Frontal cortex (tissue), 3 donors: ENCODE measurements at regions not wholly inside any gene's neighbourhood (a gene's known extent, or its start where the extent isn't known, plus 50 kb on each side); places are given as distances from the start of the nearest gene placed in this dataset.
A peak's percentile ranks its signal among the peaks of the same experiment; 100 is the strongest.
"Not testable (repeated sequence)": the region's sequence is repeated elsewhere in the genome, so short reads cannot be mapped to it uniquely, and the experiment has no call there.

Experiments used
- DNase-seq, 2 donors: peaks; one replicate each; pipeline ENCODE4 v3.0.0; 2012; ENCODE audit warnings: low spot score in 2 of 2
- FAIRE-seq: peaks from 2 replicates; lab custom pipeline; 2012; peaks lifted over from hg19 to GRCh38; lab: Jason Lieb, UNC
- donor health status: control.
- donor health status: control.
- donor health status: control.

- DNase-seq (no peak), FAIRE-seq (no peak)
Measured at GRCh38 chr2:67290451-67291290, 106.5 kb upstream of the ETAA1 start.

GRCh38 chr2:67294218-67294617 is 102.9 kb upstream of the ETAA1 start:
- FAIRE-seq (no peak), DNase-seq (no peak)

GRCh38 chr2:67295406-67295805 is 101.7 kb upstream of the ETAA1 start:
- DNase-seq (no peak), FAIRE-seq (no peak)

- FAIRE-seq: no peak
- DNase-seq: no peak
Measured at GRCh38 chr2:67295851-67296250, 101.3 kb upstream of the ETAA1 start.

- FAIRE-seq: no peak
- no peak for DNase-seq
Measured at GRCh38 chr2:67304300-67304890, 92.7 kb upstream of the ETAA1 start.

GRCh38 chr2:67309281-67309680 is 87.9 kb upstream of the ETAA1 start:
- DNase-seq (no peak), FAIRE-seq (no peak)

GRCh38 chr2:67311536-67311935 is 85.6 kb upstream of the ETAA1 start:
- FAIRE-seq (no peak), DNase-seq (no peak)

GRCh38 chr2:67312871-67313270 is 84.3 kb upstream of the ETAA1 start:
- DNase-seq (no peak), FAIRE-seq (no peak)

GRCh38 chr2:67313536-67313935 is 83.6 kb upstream of the ETAA1 start:
- DNase-seq: no peak
- no peak for FAIRE-seq

GRCh38 chr2:67318031-67318430 is 79.1 kb upstream of the ETAA1 start:
- no peak for FAIRE-seq
- no peak for DNase-seq

- FAIRE-seq (no peak), DNase-seq (no peak)
Measured at GRCh38 chr2:67318563-67318962, 78.6 kb upstream of the ETAA1 start.

GRCh38 chr2:67318993-67319481 is 78.1 kb upstream of the ETAA1 start:
- FAIRE-seq (no peak), DNase-seq (no peak)

- no peak for DNase-seq
- no peak for FAIRE-seq
Measured at GRCh38 chr2:67320861-67321587, 76.1 kb upstream of the ETAA1 start.

GRCh38 chr2:67321588-67321903 is 75.6 kb upstream of the ETAA1 start:
- FAIRE-seq (no peak), DNase-seq (no peak)

- DNase-seq: peak; percentile 1 to 10
- FAIRE-seq: no peak
Measured at GRCh38 chr2:67322353-67323001, 74.7 kb upstream of the ETAA1 start.

GRCh38 chr2:67323209-67323991 is 73.7 kb upstream of the ETAA1 start:
- no peak for FAIRE-seq
- no peak for DNase-seq

- FAIRE-seq (no peak), DNase-seq (no peak)
Measured at GRCh38 chr2:67329513-67329912, 67.6 kb upstream of the ETAA1 start.

GRCh38 chr2:67329951-67330350 is 67.2 kb upstream of the ETAA1 start:
- DNase-seq (no peak), FAIRE-seq (no peak)

- FAIRE-seq, DNase-seq: not testable (repeated sequence)
Measured at GRCh38 chr2:67331419-67332086, 65.6 kb upstream of the ETAA1 start.
